Stimulated activated CD4-positive, alpha-beta T cell treated with anti-CD3 and anti-CD28 coated beads, Interleukin-2, amount 100 ng/mL, for 48 hours (primary cell): ENCODE measurements at regions not wholly inside any gene's neighbourhood (a gene's known extent, or its start where the extent isn't known, plus 50 kb on each side); places are given as distances from the start of the nearest gene placed in this dataset.

Source experiments
- DNase-seq, 2 donors: peaks; one replicate each; pipeline ENCODE4 v3.0.0-alpha.2; 2020

GRCh38 chr1:240001177-240001740 is 90.4 kb upstream of the FMN2 start:
- no peak for DNase-seq

GRCh38 chr1:240004086-240004749 is 87.5 kb upstream of the FMN2 start:
- peak in 1 of 2 donors; percentile 7 for DNase-seq

GRCh38 chr1:240005997-240006650 is 85.6 kb upstream of the FMN2 start:
- no peak for DNase-seq

GRCh38 chr1:240008298-240008697 is 83.4 kb upstream of the FMN2 start:
- no peak for DNase-seq

- no peak for DNase-seq
Observed at GRCh38 chr1:240014051-240014450, 77.6 kb upstream of the FMN2 start.

- DNase-seq = no peak
Observed at GRCh38 chr1:240018617-240019016, 73.1 kb upstream of the FMN2 start.

GRCh38 chr1:240019524-240019923 is 72.2 kb upstream of the FMN2 start:
- no peak for DNase-seq

GRCh38 chr1:240020871-240021270 is 70.8 kb upstream of the FMN2 start:
- DNase-seq = no peak

- no peak for DNase-seq
Observed at GRCh38 chr1:240021709-240022108, 70.0 kb upstream of the FMN2 start.

GRCh38 chr1:240027059-240027462 is 64.6 kb upstream of the FMN2 start:
- DNase-seq = peak; percentile 3 to 6

- no peak for DNase-seq
Observed at GRCh38 chr1:240029418-240029817, 62.3 kb upstream of the FMN2 start.

GRCh38 chr1:240030236-240030635 is 61.4 kb upstream of the FMN2 start:
- no peak for DNase-seq

GRCh38 chr1:240031009-240031408 is 60.7 kb upstream of the FMN2 start:
- DNase-seq = no peak

GRCh38 chr1:240031414-240031813 is 60.3 kb upstream of the FMN2 start:
- no peak for DNase-seq

- no peak for DNase-seq
Observed at GRCh38 chr1:240033406-240033805, 58.3 kb upstream of the FMN2 start.

- no peak for DNase-seq
Observed at GRCh38 chr1:240036526-240036925, 55.2 kb upstream of the FMN2 start.
